ENCODE measurements at regions not wholly inside any gene's neighbourhood (a gene's known extent, or its start where the extent isn't known, plus 50 kb on each side); places are given as distances from the start of the nearest gene placed in this dataset.
"Not testable (repeated sequence)": the region's sequence is repeated elsewhere in the genome, so short reads cannot be mapped to it uniquely, and the experiment has no call there.

DNA sequence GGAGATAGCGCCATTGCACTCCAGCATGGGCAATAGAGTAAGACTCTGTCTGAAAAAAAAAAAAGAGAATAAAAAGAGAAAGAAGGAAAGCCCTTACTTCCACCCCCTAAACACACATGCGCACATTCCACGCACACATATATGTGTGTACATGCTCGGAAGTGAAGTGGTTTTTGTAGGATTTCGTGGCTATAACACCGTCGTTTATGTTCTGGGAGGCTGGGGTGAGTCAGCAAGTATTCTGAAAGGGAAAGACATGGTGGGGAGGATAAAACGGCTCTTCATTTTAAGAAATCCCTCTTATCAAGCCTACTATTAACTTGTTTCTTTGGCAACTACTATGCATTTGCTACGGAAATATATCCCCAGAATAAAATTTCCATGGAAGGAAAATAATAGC, 422.8 kb upstream of the TBL1XR1 start:
- no peak overlapping the region for H3K4me3 ChIP-seq (ENCODE audit: low read depth, low read length)
- DNase-seq (ENCODE audit: low read depth) = no peak
- TF ChIP-seq, protein P1, sequence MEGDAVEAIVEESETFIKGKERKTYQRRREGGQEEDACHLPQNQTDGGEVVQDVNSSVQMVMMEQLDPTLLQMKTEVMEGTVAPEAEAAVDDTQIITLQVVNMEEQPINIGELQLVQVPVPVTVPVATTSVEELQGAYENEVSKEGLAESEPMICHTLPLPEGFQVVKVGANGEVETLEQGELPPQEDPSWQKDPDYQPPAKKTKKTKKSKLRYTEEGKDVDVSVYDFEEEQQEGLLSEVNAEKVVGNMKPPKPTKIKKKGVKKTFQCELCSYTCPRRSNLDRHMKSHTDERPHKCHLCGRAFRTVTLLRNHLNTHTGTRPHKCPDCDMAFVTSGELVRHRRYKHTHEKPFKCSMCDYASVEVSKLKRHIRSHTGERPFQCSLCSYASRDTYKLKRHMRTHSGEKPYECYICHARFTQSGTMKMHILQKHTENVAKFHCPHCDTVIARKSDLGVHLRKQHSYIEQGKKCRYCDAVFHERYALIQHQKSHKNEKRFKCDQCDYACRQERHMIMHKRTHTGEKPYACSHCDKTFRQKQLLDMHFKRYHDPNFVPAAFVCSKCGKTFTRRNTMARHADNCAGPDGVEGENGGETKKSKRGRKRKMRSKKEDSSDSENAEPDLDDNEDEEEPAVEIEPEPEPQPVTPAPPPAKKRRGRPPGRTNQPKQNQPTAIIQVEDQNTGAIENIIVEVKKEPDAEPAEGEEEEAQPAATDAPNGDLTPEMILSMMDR (IDR thresholded peaks at IDR 0.05; ENCODE audit: low read depth, low read length) = no peak
- TF ChIP-seq MAX (IDR thresholded peaks at IDR 0.05; ENCODE audit: low read depth, low read length) (no peak), POLR2A (IDR thresholded peaks at IDR 0.05; ENCODE audit: extremely low read depth, insufficient read length) (no peak), MYC (IDR thresholded peaks at IDR 0.05; ENCODE audit: low read depth, low read length) (no peak)

- TF ChIP-seq, protein P1 (IDR thresholded peaks at IDR 0.05; ENCODE audit: low read depth, low read length) = no peak
- TF ChIP-seq POLR2A (IDR thresholded peaks at IDR 0.05; ENCODE audit: extremely low read depth, insufficient read length) = no peak
- no peak for TF ChIP-seq MYC (IDR thresholded peaks at IDR 0.05; ENCODE audit: low read depth, low read length)
- no peak for TF ChIP-seq MAX (IDR thresholded peaks at IDR 0.05; ENCODE audit: low read depth, low read length)
- H3K4me3 ChIP-seq (ENCODE audit: low read depth, low read length) = no peak overlapping the region
- DNase-seq (ENCODE audit: low read depth) = no peak
These were observed 425.2 kb upstream of the TBL1XR1 start for GRCh38 chr3:177622520-177622919.

GRCh38 chr3:177622982-177623617, 425.8 kb upstream of the TBL1XR1 start:
- no peak for TF ChIP-seq MAX (IDR thresholded peaks at IDR 0.05; ENCODE audit: low read depth, low read length)
- TF ChIP-seq, protein P1 (IDR thresholded peaks at IDR 0.05; ENCODE audit: low read depth, low read length) = no peak
- no peak for TF ChIP-seq POLR2A (IDR thresholded peaks at IDR 0.05; ENCODE audit: extremely low read depth, insufficient read length)
- TF ChIP-seq MYC (IDR thresholded peaks at IDR 0.05; ENCODE audit: low read depth, low read length) = no peak
- DNase-seq (ENCODE audit: low read depth) = no peak
- H3K4me3 ChIP-seq (ENCODE audit: low read depth, low read length) = no peak overlapping the region

DNA sequence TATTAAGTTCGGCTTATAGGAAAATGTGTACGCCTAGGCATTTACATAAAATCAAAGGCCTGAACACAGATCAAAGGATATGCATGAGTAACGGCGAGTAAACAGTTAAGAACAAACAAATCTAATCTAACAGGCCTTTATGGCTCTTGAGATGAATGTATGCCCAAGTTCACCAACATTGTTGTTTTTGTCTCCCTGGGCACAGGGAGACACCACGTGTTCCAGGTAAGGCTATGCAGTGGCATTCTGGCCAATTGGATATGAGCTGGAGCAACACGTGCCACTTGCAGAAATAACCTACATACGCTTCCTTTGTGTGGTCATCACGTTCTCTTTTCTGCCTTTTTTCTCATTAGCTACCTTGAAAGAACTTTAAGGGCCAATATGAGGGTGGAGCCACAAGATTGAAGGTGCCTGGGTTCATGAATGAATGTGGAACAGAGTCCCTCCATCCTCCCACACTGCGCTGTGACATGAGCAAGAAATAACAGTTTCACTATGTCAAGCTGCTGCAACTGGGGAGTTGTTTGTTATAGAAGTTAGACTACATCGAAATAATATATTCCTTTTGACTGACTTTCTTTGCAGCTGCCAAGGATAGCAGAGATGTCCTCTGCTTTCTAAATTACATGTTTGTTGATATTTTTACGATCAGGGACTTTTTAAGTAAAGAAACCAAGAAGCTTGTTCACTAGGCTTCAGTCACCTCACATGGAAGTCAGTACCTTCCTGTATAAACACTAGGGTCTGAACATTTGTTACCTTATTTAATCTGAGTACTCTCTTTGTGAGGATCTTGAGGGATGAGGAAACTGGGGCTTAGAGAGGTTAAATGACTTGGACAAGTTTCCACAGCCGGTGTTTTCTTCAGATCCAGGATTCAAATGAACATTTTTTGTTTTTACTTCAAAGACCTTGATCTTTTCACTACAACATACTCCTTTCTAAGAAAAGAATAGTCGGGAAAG, 427.5 kb upstream of the TBL1XR1 start:
- TF ChIP-seq POLR2A (IDR thresholded peaks at IDR 0.05; ENCODE audit: extremely low read depth, insufficient read length) = no peak
- TF ChIP-seq MYC (IDR thresholded peaks at IDR 0.05; ENCODE audit: low read depth, low read length) = no peak
- TF ChIP-seq MAX (IDR thresholded peaks at IDR 0.05; ENCODE audit: low read depth, low read length) = no peak
- TF ChIP-seq, protein P1 (IDR thresholded peaks at IDR 0.05; ENCODE audit: low read depth, low read length) = no peak
- DNase-seq (ENCODE audit: low read depth) = no peak
- H3K4me3 ChIP-seq (ENCODE audit: low read depth, low read length) = no peak overlapping the region

DNA sequence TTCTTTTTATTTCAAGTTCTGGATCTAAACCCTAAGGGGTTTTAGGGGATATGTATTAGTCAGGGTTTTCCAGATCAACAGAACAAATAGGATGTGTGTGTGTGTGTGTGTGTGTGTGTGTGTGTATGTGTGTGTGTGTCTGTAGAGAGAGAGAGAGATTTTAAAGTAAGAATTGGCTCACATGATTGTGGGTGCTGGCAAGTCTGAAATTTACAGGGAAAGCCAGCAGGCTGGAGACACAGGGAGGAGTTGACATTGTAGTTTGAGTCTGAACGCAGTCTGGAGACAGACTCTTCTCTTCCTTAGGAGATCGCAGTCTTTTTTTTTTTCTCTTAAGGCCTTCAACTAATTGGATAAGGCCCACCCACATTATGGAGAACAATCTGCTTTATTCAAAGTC, 428.8 kb upstream of the TBL1XR1 start:
- H3K4me3 ChIP-seq (ENCODE audit: low read depth, low read length) = no peak overlapping the region
- TF ChIP-seq MAX (IDR thresholded peaks at IDR 0.05; ENCODE audit: low read depth, low read length) (no peak), MYC (IDR thresholded peaks at IDR 0.05; ENCODE audit: low read depth, low read length) (no peak), POLR2A (IDR thresholded peaks at IDR 0.05; ENCODE audit: extremely low read depth, insufficient read length) (no peak)
- TF ChIP-seq, protein P1 (IDR thresholded peaks at IDR 0.05; ENCODE audit: low read depth, low read length) = no peak
- DNase-seq (ENCODE audit: low read depth) = no peak

- not testable (repeated sequence) for H3K4me3 ChIP-seq (ENCODE audit: low read depth, low read length); DNase-seq (ENCODE audit: low read depth)
These were observed 430.9 kb upstream of the TBL1XR1 start for GRCh38 chr3:177628095-177628719.
